ENCODE measurements at regions not wholly inside any gene's neighbourhood (a gene's known extent, or its start where the extent isn't known, plus 50 kb on each side); places are given as distances from the start of the nearest gene placed in this dataset.

GRCh38 chr3:188046561-188047211 is 107.3 kb upstream of the LPP start:
- no peak for DNase-seq

DNA sequence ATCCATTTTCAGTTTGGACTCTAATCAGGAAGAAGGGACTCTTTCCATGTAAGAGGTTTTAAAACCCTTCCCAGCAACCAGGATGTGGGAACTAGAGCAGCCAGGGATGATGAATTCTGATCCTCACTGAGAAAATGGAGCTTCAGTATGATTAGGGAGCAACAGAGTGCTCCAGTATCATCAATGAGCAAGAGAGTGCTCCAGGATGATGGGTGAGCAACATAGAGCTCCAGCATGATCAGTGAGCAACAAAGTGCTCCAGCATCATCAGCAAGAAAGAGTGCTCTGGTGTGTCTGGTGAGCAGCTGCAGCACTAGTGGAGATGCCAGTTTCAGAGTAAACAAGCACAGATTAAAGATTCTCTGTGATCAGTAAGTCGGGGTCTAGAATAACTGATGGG is 106.4 kb upstream of the LPP start:
- no peak for DNase-seq

DNA sequence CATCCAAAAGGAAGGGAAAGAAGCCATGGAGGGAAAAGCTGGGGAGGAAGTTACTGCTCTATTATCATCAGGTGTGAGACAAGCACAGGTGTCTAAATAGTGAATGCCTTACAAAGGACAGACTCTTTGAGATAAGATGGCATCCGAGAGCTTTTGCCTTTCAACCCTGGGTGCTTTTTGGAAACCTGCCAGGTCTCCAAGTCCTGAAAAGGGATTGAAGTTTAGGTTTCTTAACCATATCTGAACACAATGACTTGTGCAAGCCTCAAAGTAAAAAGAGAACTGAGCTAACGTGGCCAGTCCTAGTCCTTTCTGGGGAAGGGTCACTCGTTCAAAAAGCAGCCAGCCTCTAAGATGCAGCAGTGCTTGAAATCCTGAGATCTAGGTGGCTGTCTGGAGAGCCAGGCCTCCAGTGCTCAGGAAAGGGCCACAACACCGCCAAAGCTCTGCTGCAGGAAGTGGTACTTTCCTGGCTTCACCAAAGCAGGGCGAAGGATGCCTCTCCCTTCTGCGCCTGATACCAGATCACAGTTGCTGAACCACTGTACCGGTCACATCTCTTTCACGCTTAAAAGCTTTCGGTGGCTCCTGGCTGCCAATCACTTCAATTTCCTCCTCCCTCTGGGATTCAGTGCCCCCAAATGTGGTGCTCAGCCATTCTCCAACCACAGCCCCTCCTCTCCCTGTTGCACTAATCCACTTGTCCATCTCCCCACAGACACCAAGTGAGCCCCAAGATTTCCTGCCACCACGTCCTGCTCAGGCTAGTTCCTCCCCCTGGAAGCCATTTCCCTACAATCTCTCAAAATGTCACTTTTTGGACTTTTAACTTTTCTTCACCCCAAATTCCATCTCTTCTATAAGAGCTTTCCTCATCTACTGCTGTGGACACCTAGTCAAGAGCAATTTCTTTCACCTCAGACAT is 104.1 kb upstream of the LPP start:
- no peak for DNase-seq

- no peak for DNase-seq
Measured at GRCh38 chr3:188051801-188052168, 102.2 kb upstream of the LPP start.

GRCh38 chr3:188052169-188053035 is 101.6 kb upstream of the LPP start:
- DNase-seq = no peak

- DNase-seq = no peak
Measured at GRCh38 chr3:188053036-188053340, 101.0 kb upstream of the LPP start.

GRCh38 chr3:188053710-188054380 is 100.1 kb upstream of the LPP start:
- no peak for DNase-seq

- DNase-seq = no peak
Measured at GRCh38 chr3:188054541-188054940, 99.4 kb upstream of the LPP start.

GRCh38 chr3:188055388-188055787 is 98.6 kb upstream of the LPP start:
- no peak for DNase-seq

GRCh38 chr3:188057124-188057523 is 96.8 kb upstream of the LPP start:
- no peak for DNase-seq

DNA sequence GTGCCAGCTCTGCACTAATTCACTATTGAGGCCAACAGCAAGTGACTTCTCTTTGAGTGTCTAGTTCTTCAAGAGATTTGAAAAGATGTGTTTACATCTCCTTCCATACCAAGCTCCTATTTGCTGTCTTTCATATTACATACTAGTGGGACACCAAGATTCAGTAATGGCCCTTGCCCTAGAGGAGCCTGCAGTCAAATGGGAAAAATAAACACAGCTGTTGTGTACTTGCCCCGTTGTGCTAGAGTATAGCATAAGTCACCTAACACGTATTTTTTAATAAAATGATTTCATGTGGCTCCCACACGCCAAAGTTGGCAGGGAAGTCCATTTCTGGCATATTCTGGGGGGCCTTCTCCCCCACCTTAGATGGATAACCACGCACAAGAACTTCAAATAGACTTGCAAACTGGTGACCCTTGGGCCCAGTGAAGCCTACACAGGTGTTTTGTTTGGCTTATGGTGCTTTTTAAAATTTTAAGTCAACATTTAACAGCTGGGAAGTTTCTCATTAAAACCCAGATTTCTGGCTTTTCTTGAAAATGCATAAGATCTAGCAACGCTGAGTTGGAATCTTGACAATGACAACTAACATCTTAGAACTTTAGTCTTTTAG is 95.3 kb upstream of the LPP start:
- no peak for DNase-seq

DNA sequence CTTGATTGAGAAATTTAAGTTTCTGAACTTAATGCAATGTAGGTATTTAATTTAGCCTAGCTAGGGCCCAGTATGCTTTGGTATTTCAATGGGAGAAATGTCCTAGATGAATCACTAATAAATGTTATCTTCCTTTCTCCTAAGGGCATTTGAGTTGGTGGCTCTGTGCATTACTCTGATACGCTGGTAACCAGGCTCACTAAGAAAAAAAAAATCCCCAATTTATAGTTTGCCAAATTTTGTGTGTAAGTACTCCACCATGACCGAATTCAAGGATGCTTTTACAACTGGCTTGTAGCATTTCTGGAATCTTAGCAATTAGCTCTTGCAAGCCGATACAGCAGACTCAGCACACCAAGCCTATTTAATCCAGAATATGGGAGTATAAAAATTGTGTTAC is 94.6 kb upstream of the LPP start:
- DNase-seq = no peak

DNA sequence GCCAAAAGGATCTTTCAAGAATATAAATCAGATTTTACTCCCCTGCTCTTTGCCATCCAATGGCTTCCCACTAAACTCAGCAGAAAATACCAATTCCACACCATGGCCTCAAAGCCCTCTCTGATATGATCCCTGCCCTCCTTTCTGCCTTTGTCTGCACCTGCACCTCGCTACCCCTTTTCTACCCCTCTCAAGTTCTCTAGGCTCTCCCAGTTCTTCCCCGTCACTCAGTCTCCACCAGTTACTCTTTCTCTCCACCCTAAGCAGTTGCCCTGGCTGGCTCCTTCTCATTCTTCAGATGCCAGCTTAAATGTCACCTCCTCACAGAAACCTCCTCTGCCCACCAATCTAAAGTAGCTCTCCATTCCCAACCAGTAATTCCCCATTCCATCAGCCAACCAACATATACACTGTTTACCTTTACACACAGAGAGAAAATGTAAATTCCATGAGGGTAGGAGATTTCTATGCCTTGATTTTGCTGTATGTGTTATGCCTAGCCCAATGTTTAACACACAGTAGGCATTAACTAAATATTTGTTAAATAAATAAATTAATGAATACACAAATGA is 93.6 kb upstream of the LPP start:
- DNase-seq = no peak

DNA sequence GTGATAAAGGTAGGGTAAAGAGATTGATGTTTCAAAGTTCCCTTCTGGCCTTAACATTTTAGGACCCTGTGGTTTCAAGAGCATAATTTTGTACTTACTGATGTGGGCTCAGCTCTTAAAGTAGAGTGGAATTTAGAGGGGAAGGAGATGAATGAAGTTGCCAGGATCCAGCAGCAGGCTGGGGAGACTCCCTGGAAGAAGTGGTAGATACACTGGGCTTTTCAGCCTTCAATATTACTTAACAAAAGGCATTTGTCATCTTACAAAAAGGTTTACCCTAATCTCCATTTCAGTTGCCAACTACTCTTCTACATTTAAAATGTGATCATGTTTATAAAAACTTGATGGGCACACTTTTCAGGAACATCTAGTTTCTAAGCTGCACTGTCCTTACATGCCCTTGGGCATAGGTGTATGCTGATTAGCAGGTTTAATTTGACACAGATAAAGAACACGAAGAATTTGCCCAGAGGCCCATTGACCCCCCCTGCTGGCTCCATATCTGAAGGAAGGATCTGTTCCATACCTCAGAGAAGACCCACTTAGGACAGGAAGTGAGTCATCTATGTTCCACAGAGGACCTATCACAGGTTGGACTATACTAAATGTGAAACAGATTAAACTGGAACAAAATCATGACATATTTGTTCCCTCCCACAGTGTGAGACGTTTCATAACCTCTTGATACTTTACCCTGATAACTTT is 93.0 kb upstream of the LPP start:
- no peak for DNase-seq

- DNase-seq = no peak
Measured at GRCh38 chr3:188062216-188062615, 91.7 kb upstream of the LPP start.

- no peak for DNase-seq
Measured at GRCh38 chr3:188064831-188065493, 89.0 kb upstream of the LPP start.

GRCh38 chr3:188066141-188066540 is 87.8 kb upstream of the LPP start:
- DNase-seq = no peak

- DNase-seq = no peak
Measured at GRCh38 chr3:188067932-188068331, 86.0 kb upstream of the LPP start.

- no peak for DNase-seq
Measured at GRCh38 chr3:188068342-188068741, 85.6 kb upstream of the LPP start.

- DNase-seq = no peak
Measured at GRCh38 chr3:188071636-188072035, 82.3 kb upstream of the LPP start.

GRCh38 chr3:188076176-188076575 is 77.8 kb upstream of the LPP start:
- no peak for DNase-seq
